ENCODE measurements at regions not wholly inside any gene's neighbourhood (a gene's known extent, or its start where the extent isn't known, plus 50 kb on each side); places are given as distances from the start of the nearest gene placed in this dataset.

GRCh38 chr5:126125407-126125806 is 297.8 kb upstream of the GRAMD2B start:
- TF ChIP-seq, protein P1, sequence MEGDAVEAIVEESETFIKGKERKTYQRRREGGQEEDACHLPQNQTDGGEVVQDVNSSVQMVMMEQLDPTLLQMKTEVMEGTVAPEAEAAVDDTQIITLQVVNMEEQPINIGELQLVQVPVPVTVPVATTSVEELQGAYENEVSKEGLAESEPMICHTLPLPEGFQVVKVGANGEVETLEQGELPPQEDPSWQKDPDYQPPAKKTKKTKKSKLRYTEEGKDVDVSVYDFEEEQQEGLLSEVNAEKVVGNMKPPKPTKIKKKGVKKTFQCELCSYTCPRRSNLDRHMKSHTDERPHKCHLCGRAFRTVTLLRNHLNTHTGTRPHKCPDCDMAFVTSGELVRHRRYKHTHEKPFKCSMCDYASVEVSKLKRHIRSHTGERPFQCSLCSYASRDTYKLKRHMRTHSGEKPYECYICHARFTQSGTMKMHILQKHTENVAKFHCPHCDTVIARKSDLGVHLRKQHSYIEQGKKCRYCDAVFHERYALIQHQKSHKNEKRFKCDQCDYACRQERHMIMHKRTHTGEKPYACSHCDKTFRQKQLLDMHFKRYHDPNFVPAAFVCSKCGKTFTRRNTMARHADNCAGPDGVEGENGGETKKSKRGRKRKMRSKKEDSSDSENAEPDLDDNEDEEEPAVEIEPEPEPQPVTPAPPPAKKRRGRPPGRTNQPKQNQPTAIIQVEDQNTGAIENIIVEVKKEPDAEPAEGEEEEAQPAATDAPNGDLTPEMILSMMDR (IDR thresholded peaks at IDR 0.05), result no peak
- TF ChIP-seq POLR2A (IDR thresholded peaks at IDR 0.05), result no peak
- no peak for TF ChIP-seq POLR2AphosphoS5 (IDR thresholded peaks at IDR 0.05)

Data from suprapubic skin (tissue), 4 donors.